Germinal center (tissue), 1 donor: ENCODE measurements at regions not wholly inside any gene's neighbourhood (a gene's known extent, or its start where the extent isn't known, plus 50 kb on each side); places are given as distances from the start of the nearest gene placed in this dataset.

Experiments
- DNase-seq: peaks from one replicate; pipeline ENCODE4 v3.0.0; 2012; ENCODE audit warnings: mixed read lengths, low spot score

DNA sequence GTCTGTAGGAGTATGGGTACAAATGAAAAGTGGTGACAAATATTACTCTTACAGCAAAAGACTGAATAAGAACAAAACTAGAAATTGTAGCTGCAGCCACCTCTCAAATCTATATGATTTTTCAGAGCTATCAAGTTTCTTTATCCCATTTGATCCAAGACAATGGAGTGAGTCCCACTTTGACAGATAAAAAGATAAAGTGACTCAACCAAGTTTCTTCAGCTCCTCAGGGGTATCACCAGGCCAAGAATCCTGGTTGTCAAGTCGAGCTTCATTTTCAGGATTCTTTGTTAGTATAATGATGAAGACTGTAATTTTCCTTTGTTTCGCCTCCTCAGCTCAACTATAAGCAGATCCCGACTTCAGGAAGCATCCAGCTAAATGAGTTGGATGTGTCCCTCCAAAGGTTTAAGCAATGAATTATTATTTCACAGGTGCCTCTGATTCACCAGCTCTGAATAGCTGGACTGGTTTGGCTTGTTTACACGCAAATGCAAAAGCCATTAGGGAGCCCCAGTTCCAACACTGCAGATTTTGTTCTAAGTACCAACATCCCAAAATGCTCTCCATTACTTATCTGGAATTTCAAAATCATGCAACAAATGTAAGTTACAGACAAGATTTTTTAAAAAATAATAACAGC is 238.9 kb downstream of the MAFB start:
- DNase-seq, result no peak

GRCh38 chr20:40449144-40449690 is 239.8 kb downstream of the MAFB start:
- DNase-seq, result no peak

DNA sequence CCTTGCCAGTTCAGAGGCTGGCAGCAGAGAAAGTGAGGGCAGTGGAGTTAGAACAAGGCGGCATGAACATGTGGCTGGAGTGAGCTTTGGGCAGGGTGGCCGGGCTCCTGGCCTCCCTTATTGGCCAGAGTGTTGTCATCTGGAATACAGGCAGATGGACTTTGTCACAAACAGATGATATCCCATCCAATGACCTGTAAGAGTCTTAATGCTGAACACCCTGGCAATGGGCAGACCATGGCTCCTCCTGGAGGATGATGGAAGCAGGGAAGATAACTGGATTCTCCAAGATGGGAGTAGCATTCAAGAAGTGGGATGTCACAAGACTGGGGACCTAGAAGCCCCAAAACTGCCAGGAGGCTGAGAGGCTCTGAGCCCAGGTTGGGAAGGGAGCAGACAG is 242.1 kb downstream of the MAFB start:
- DNase-seq, result no peak

DNA sequence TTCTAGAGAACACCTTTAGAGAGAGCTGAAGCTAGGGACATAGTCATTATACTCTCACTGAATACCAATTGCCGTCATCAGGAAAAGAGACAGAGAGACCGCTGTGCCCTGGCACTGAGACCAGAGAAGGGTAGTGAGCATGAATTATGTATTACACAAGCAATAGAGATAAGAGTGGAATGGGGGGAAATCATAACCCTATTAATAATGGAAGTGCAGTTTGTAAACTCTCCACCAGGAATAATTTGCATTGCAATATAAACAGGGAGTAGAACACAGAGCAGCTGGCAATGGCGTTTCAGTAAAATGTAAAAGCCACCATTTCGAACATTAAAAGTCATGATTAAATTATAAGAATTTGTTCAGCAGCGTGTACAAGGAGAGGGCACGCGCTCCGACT is 244.5 kb downstream of the MAFB start:
- DNase-seq, result no peak

DNA sequence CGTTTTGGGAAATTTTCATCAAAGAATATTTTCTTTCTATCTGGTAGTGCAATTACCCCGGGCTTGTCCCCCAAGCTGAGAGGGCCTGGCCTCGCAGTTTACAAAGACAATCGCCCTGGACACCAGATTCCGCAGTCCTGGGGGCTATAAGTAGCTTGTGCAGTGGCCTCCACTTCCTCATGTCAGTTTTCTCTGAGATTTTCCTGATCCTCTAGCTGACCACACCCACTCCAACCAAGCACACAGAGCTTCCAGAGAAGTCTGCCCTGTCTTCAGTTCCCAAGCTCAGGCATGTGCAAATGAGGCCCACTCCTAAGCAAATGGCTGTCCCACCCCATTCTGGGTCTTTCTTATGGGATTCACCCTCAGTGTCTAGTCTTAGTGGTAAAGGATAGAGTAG is 245.3 kb downstream of the MAFB start:
- no peak for DNase-seq

DNA sequence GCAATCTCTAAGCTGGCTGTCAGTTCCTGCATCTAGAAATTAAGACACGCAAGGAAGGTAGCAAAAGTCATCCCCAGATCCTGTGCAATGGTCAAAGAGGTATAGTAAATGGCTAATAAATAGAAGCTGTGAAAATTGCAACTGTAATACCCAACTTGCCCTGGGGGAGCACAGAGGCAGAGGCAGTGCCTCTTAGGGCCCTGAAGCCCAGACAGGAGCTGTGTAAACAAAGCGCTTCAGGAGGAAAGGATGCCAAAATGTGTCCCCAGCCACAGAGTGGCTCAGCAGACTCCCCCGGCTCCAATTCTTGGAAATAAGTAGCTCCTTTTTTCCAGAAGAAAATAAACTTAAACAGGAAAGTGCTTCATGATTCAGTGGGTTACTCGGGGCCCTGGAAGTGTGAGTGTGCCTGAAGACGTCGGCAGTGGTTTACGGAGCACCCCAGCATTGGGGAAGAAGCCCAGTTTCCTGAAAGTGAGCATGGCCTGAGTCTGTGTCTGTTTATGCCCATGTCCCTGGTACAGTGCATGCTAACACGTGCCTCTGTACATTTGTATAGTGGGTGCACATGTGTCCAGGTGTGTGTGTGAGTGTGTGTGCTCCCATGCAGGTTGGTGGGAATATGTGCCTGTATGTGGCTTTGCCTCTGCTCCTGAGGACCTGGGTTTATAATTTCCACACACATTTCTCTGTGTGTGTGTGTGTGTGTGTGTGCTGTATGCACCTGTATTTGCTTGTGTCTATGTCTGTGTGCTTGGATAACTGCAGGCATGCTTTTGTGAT is 246.7 kb downstream of the MAFB start:
- no peak for DNase-seq

DNA sequence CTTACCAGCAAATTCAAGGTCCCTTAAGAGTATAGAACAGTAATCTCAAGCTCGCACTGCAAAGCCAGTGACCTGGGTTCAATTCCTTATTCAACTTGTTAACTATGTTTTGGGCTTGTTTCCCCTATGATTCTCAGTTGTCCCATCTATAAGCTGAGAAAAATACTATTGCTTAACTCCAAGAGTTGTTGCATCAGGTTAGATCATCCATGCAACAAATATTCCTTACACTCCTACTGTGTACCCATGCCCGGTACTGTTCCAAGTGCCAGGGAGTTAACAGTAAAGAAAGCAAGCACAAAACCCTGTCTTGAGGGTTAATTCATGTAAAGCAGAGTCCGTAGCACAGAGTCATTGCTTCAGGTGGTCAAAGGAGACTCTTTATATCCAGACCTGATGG is 247.3 kb downstream of the MAFB start:
- DNase-seq, result no peak

GRCh38 chr20:40438161-40438830 is 250.7 kb downstream of the MAFB start:
- no peak for DNase-seq

DNA sequence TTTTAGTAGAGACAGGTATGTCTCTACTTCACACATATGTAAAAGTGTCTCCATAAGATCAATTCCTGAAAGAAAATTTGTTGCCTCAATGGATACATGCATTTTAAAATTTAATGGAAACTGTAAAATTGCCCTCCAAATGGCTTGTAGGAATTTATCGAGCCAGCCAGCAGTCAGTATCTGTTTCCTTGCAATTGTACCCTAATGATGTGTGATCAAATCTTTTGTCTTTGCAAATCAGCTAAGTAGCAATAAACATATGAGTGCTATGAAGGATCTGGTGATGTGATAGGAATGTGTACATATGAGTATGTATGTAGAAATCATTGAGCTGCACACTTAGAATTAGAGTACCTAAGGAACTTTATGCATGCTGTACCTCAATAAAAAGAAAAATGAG is 253.0 kb downstream of the MAFB start:
- DNase-seq, result no peak

DNA sequence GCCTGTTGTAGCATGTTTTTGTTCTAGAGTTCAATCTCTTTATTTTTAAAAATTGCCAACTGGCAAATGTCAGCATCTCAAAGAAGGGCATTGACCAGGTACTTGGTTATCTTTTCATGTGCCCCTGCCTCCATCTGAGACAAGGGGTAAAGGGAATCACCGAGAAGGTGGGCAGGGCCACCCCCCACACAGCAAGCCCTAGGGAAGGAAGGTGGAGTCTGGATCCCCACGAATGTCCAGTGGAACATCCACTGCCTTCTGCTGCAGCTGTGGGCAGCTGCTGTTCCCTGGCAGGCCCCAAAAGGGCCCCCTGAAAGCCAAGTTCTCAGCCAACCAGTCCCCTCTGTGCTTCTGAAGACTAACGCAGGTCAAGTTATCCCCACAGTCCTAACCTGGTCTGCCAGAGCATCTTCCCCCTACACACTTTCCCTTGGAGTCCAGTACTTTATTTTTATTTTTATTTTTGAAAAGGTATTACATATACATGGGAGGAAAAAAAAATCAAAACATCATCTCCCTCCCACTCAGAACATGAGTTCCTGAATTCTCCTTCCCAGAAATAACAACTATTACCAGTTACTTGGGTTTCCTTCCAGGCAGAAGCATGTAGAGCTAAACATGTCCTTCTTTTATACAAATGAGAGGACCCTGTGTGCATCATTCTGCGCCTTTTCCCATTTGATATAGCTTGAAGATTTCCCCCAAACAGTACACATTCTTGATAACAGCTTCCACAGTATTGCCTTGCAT is 253.7 kb downstream of the MAFB start:
- DNase-seq, result no peak

GRCh38 chr20:40434122-40434521 is 254.9 kb downstream of the MAFB start:
- no peak for DNase-seq

GRCh38 chr20:40433341-40433861 is 255.6 kb downstream of the MAFB start:
- DNase-seq, result no peak

GRCh38 chr20:40431611-40432010 is 257.4 kb downstream of the MAFB start:
- no peak for DNase-seq

- DNase-seq, result no peak
These were observed 257.9 kb downstream of the MAFB start for GRCh38 chr20:40431112-40431511.

DNA sequence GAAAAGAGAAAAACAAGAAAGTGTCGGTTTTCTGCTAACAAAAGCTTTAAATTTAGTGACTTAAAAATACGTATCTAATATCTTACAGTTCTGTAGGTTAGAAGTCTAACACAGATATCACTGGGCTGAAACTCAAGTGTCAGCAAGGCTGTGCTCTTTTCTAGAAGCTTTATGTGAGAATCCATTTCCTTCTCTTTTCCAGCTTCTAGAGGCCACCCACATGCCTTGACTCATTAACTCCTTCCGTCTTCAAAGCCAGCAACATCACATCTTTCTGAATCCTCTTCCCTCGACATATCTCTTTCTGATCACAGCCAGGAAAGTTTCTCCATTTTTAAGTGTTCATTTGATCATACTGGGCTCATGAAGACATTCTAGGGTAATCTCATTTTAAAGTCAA is 262.0 kb downstream of the MAFB start:
- DNase-seq, result no peak

DNA sequence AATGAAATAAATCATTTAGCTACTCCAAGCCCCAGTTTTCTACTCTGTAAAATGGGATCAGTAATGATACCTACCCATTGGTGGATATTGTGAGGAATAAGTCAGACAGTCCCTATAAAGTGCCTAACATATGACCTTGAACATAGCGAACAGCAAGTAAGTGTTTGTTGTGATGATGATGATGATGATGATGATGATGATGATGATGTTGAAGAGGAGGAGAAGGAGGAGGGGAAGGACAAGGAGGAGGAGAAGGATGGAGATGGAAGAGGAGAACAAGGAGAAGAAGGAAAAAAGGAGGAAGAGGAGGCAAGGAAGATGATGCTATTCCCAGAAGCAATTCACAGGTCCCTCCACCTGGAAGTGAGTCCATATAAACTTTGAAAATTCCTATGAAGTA is 264.3 kb downstream of the MAFB start:
- no peak for DNase-seq

DNA sequence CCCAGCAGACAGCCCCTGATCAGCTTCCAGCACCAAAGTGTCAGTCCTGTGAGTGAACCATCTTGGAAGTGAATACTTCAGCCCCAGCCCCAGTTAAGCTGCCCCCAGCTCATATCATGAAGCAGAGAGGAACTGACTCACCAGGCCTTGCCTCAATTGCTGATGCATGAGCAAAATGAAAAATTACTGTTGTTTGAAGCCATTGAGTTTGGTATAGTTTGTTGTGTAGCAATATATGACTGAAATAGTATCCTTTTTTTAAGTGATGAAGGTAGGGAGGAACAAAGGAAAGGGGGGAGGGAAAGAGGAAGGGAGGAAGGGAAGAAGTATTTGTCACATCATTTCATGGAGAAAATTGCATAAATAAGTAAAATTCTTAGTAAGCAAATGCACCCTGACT is 266.4 kb downstream of the MAFB start:
- no peak for DNase-seq

DNA sequence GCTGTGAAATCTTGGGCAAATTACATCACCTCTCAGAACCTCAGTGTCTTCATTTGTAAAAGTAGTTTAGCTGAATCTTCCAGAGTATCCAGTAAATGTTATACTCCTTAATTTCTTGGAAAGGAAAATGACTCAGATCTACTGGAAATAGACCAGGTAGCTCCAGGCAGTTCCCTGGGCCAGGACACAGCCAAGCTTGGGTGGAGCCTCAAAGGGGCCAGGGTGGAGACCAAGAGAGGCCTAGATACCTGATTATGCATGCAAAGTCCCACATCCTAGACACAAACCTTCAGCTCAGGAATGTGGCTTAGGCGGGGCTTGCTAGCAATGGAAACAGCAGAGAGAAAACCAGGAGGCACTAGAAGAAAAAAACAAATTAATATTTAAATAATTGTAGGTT is 272.8 kb downstream of the MAFB start:
- DNase-seq, result no peak

DNA sequence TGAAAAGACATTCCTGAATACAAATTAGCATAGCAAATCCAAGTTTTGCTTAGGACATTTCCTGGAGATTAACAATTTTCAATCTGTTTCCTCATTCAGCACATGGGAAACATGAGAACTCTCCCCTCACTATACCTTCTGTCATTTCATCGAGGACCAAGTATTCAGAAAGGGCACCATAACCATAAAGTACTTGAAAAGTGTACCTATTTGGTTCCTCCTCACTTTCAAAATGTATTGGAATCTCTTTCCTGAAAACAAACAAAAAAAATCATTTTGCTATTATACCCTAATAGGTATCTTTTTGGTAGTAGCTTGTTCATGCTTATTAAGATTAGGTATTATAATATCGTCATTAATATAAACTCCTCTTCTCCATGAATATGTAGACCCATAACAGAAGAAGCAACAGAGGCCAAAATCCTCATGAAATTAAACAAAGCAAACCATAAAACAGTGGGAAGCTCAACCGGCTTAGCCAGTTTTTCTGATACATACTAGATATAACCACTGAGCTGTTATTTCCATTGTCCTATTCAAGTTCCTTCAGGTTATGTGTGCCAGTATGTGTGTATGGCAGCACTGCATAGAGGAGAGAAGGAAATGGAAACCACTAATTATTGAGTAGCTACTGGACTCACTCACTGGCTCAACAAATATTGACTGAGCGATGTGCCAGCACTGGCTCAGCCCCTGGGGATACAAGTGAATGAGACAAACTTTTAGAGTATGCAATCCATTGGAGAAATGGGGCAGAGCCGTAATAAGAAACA is 274.0 kb downstream of the MAFB start:
- no peak for DNase-seq

- DNase-seq, result no peak
These were observed 279.0 kb downstream of the MAFB start for GRCh38 chr20:40410028-40410427.

- no peak for DNase-seq
These were observed 291.6 kb downstream of the MAFB start for GRCh38 chr20:40397467-40397866.
